AG09309 (cell line): ENCODE measurements at regions not wholly inside any gene's neighbourhood (a gene's known extent, or its start where the extent isn't known, plus 50 kb on each side); places are given as distances from the start of the nearest gene placed in this dataset.

ENCODE experiments used
- DNase-seq: peaks from one replicate; pipeline ENCODE4 v3.0.0-alpha.2; 2010; ENCODE audit warnings: low read depth
- H3K4me3 ChIP-seq: 2 replicates; pipeline ENCODE4 v1.5.1; 2011; ENCODE audit warnings: mild to moderate bottlenecking, low read depth, low read length, moderate library complexity; ENCODE audit not compliant: control insufficient read depth
- CTCF ChIP-seq: IDR thresholded peaks from 2 replicates; pipeline ENCODE4 v1.5.1; 2011; ENCODE audit warnings: mild to moderate bottlenecking, low read depth, low read length, inconsistent platforms; ENCODE audit not compliant: insufficient read depth, control insufficient read depth; ENCODE audit errors: missing control alignments

GRCh38 chr1:218703836-218704235, 358.7 kb downstream of the TGFB2 start:
- no peak for DNase-seq
- H3K4me3 ChIP-seq = no peak overlapping the region
- no peak for TF ChIP-seq CTCF

GRCh38 chr1:218705391-218705790, 360.3 kb downstream of the TGFB2 start:
- no peak for TF ChIP-seq CTCF
- DNase-seq = no peak
- H3K4me3 ChIP-seq = no peak overlapping the region

- no peak overlapping the region for H3K4me3 ChIP-seq
- TF ChIP-seq CTCF = no peak
- DNase-seq = peak; percentile 99
Measured at GRCh38 chr1:218705911-218706893, 361.1 kb downstream of the TGFB2 start.

GRCh38 chr1:218711001-218711400, 365.9 kb downstream of the TGFB2 start:
- H3K4me3 ChIP-seq = no peak overlapping the region
- no peak for DNase-seq
- no peak for TF ChIP-seq CTCF

- no peak for TF ChIP-seq CTCF
- DNase-seq = no peak
Measured at GRCh38 chr1:218711884-218712674, 366.9 kb downstream of the TGFB2 start.

GRCh38 chr1:218712677-218713076, 367.5 kb downstream of the TGFB2 start:
- no peak for DNase-seq

More at GRCh38 chr1:218711884-218712674, 366.9 kb downstream of the TGFB2 start:
- no peak overlapping the region for H3K4me3 ChIP-seq

More at GRCh38 chr1:218712677-218713076, 367.5 kb downstream of the TGFB2 start:
- H3K4me3 ChIP-seq = no peak overlapping the region
- TF ChIP-seq CTCF = no peak
